Activated T-helper 17 cell treated with anti-CD3 and anti-CD28 coated beads, Interleukin-2, amount 50 U/mL, for 72 hours (primary cell): ENCODE measurements at regions not wholly inside any gene's neighbourhood (a gene's known extent, or its start where the extent isn't known, plus 50 kb on each side); places are given as distances from the start of the nearest gene placed in this dataset.
A peak's percentile ranks its signal among the peaks of the same experiment; 100 is the strongest.

Experiments
- ATAC-seq: fragments of 150-1000 bp; cut with Tn5 transposase; replicated peaks from 2 replicates; pipeline ENCODE4 v1.10.0; 2021; ENCODE audit warnings: mild to moderate bottlenecking, moderate library complexity
- H3K27ac Mint-ChIP-seq: one replicate; pipeline ENCODE4 v1.8.0; 2022; ENCODE audit warnings: mixed read lengths
- H3K27me3 Mint-ChIP-seq: one replicate; pipeline ENCODE4 v1.8.0; 2022; ENCODE audit warnings: mixed read lengths
- H3K36me3 Mint-ChIP-seq: one replicate; pipeline ENCODE4 v1.8.0; 2022; ENCODE audit warnings: low read depth, mild to moderate bottlenecking, mixed read lengths
- H3K4me1 Mint-ChIP-seq: one replicate; pipeline ENCODE4 v1.8.0; 2022; ENCODE audit warnings: mixed read lengths
- H3K4me3 Mint-ChIP-seq: one replicate; pipeline ENCODE4 v1.8.0; 2022; ENCODE audit warnings: mild to moderate bottlenecking, mixed read lengths
- H3K9me3 Mint-ChIP-seq: one replicate; pipeline ENCODE4 v1.8.0; 2022; ENCODE audit warnings: mixed read lengths

GRCh38 chr9:90741036-90741435, 60.6 kb upstream of the SYK start:
- Mint-ChIP-seq H3K36me3 (no peaks in the 10 kb centered on the region), H3K27ac (no peak overlapping the region), H3K4me1 (no peaks in the 10 kb centered on the region), H3K9me3 (peaks cover 9% of the 10 kb centered on the region), H3K4me3 (no peak overlapping the region), H3K27me3 (peaks cover 1% of the 10 kb centered on the region)
- no peak for ATAC-seq

- no peak for ATAC-seq
- Mint-ChIP-seq H3K4me3 (no peak overlapping the region), H3K27ac (no peak overlapping the region), H3K9me3 (peaks cover 9% of the 10 kb centered on the region), H3K27me3 (no peaks in the 10 kb centered on the region), H3K36me3 (no peaks in the 10 kb centered on the region), H3K4me1 (no peaks in the 10 kb centered on the region)
Observed at GRCh38 chr9:90737742-90738141, 63.9 kb upstream of the SYK start.

- Mint-ChIP-seq H3K27ac (no peak overlapping the region), H3K4me3 (no peak overlapping the region), H3K9me3 (peaks cover 9% of the 10 kb centered on the region), H3K36me3 (no peaks in the 10 kb centered on the region), H3K4me1 (no peaks in the 10 kb centered on the region), H3K27me3 (peaks cover 8% of the 10 kb centered on the region)
- no peak for ATAC-seq
Observed at GRCh38 chr9:90735952-90736351, 65.7 kb upstream of the SYK start.

- Mint-ChIP-seq H3K4me3 (no peak overlapping the region), H3K27ac (no peak overlapping the region), H3K36me3 (no peaks in the 10 kb centered on the region), H3K27me3 (peaks cover 8% of the 10 kb centered on the region), H3K9me3 (peaks cover 5% of the 10 kb centered on the region), H3K4me1 (no peaks in the 10 kb centered on the region)
- no peak for ATAC-seq
Observed at GRCh38 chr9:90734631-90735030, 67.0 kb upstream of the SYK start.

GRCh38 chr9:90729351-90729750, 72.3 kb upstream of the SYK start:
- H3K9me3 Mint-ChIP-seq: no peaks in the 10 kb centered on the region
- H3K27me3 Mint-ChIP-seq: peaks cover 21% of the 10 kb centered on the region
- no peaks in the 10 kb centered on the region for H3K36me3 Mint-ChIP-seq
- no peak overlapping the region for H3K27ac Mint-ChIP-seq
- ATAC-seq: no peak
- H3K4me3 Mint-ChIP-seq: no peak overlapping the region
- no peaks in the 10 kb centered on the region for H3K4me1 Mint-ChIP-seq

- peaks cover 22% of the 10 kb centered on the region for H3K27me3 Mint-ChIP-seq
- no peaks in the 10 kb centered on the region for H3K36me3 Mint-ChIP-seq
- no peak overlapping the region for H3K4me3 Mint-ChIP-seq
- H3K9me3 Mint-ChIP-seq: no peaks in the 10 kb centered on the region
- no peaks in the 10 kb centered on the region for H3K4me1 Mint-ChIP-seq
- no peak overlapping the region for H3K27ac Mint-ChIP-seq
- ATAC-seq: no peak
Observed at GRCh38 chr9:90727488-90727887, 74.1 kb upstream of the SYK start.

- no peak for ATAC-seq
- Mint-ChIP-seq H3K9me3 (no peaks in the 10 kb centered on the region), H3K36me3 (no peaks in the 10 kb centered on the region), H3K4me3 (no peak overlapping the region), H3K27me3 (peaks cover 15% of the 10 kb centered on the region), H3K27ac (no peak overlapping the region), H3K4me1 (no peaks in the 10 kb centered on the region)
Observed at GRCh38 chr9:90726215-90726614, 75.4 kb upstream of the SYK start.

- Mint-ChIP-seq H3K36me3 (no peaks in the 10 kb centered on the region), H3K27me3 (peaks cover 16% of the 10 kb centered on the region)
Observed at GRCh38 chr9:90724880-90725279, 76.7 kb upstream of the SYK start.

GRCh38 chr9:90724112-90724511, 77.5 kb upstream of the SYK start:
- Mint-ChIP-seq H3K4me1 (no peaks in the 10 kb centered on the region), H3K27me3 (peaks cover 20% of the 10 kb centered on the region), H3K27ac (no peak overlapping the region), H3K4me3 (no peak overlapping the region), H3K36me3 (no peaks in the 10 kb centered on the region), H3K9me3 (no peaks in the 10 kb centered on the region)
- ATAC-seq: peak; percentile 80

More at GRCh38 chr9:90724880-90725279, 76.7 kb upstream of the SYK start:
- no peaks in the 10 kb centered on the region for H3K9me3 Mint-ChIP-seq
- no peak overlapping the region for H3K27ac Mint-ChIP-seq
- no peak overlapping the region for H3K4me3 Mint-ChIP-seq
- no peaks in the 10 kb centered on the region for H3K4me1 Mint-ChIP-seq
- ATAC-seq: no peak

GRCh38 chr9:90722071-90722470, 79.4 kb upstream of the DIRAS2 start:
- no peaks in the 10 kb centered on the region for H3K9me3 Mint-ChIP-seq
- peaks cover 18% of the 10 kb centered on the region for H3K27me3 Mint-ChIP-seq
- H3K4me1 Mint-ChIP-seq: no peaks in the 10 kb centered on the region
- no peak for ATAC-seq
- no peak overlapping the region for H3K27ac Mint-ChIP-seq
- no peak overlapping the region for H3K4me3 Mint-ChIP-seq
- H3K36me3 Mint-ChIP-seq: no peaks in the 10 kb centered on the region

- H3K9me3 Mint-ChIP-seq: no peaks in the 10 kb centered on the region
- peaks cover 16% of the 10 kb centered on the region for H3K27me3 Mint-ChIP-seq
- no peak for ATAC-seq
- no peak overlapping the region for H3K4me3 Mint-ChIP-seq
- H3K27ac Mint-ChIP-seq: no peak overlapping the region
- no peaks in the 10 kb centered on the region for H3K36me3 Mint-ChIP-seq
- no peaks in the 10 kb centered on the region for H3K4me1 Mint-ChIP-seq
Observed at GRCh38 chr9:90720621-90721265, 78.1 kb upstream of the DIRAS2 start.

GRCh38 chr9:90706230-90706629, 63.6 kb upstream of the DIRAS2 start:
- H3K4me3 Mint-ChIP-seq: no peak overlapping the region

GRCh38 chr9:90702441-90702955, 59.9 kb upstream of the DIRAS2 start:
- Mint-ChIP-seq H3K36me3 (no peaks in the 10 kb centered on the region), H3K4me3 (no peak overlapping the region), H3K4me1 (no peaks in the 10 kb centered on the region), H3K27ac (no peak overlapping the region), H3K27me3 (peaks cover 23% of the 10 kb centered on the region), H3K9me3 (no peaks in the 10 kb centered on the region)
- ATAC-seq: no peak

More at GRCh38 chr9:90706230-90706629, 63.6 kb upstream of the DIRAS2 start:
- H3K4me1 Mint-ChIP-seq: no peaks in the 10 kb centered on the region
- H3K27ac Mint-ChIP-seq: no peak overlapping the region
- no peaks in the 10 kb centered on the region for H3K9me3 Mint-ChIP-seq
- no peaks in the 10 kb centered on the region for H3K36me3 Mint-ChIP-seq
- no peak for ATAC-seq
- H3K27me3 Mint-ChIP-seq: peaks cover 21% of the 10 kb centered on the region

- no peaks in the 10 kb centered on the region for H3K36me3 Mint-ChIP-seq
- no peak for ATAC-seq
Observed at GRCh38 chr9:90698871-90699440, 56.3 kb upstream of the DIRAS2 start.

GRCh38 chr9:90697808-90698207, 55.2 kb upstream of the DIRAS2 start:
- no peaks in the 10 kb centered on the region for H3K9me3 Mint-ChIP-seq
- no peaks in the 10 kb centered on the region for H3K4me1 Mint-ChIP-seq
- no peaks in the 10 kb centered on the region for H3K36me3 Mint-ChIP-seq
- peaks cover 16% of the 10 kb centered on the region for H3K27me3 Mint-ChIP-seq
- ATAC-seq: no peak
- H3K4me3 Mint-ChIP-seq: no peak overlapping the region
- no peak overlapping the region for H3K27ac Mint-ChIP-seq

More at GRCh38 chr9:90698871-90699440, 56.3 kb upstream of the DIRAS2 start:
- H3K9me3 Mint-ChIP-seq: no peaks in the 10 kb centered on the region
- no peak overlapping the region for H3K4me3 Mint-ChIP-seq
- H3K27me3 Mint-ChIP-seq: peaks cover 16% of the 10 kb centered on the region
- no peak overlapping the region for H3K27ac Mint-ChIP-seq
- no peaks in the 10 kb centered on the region for H3K4me1 Mint-ChIP-seq
